ENCODE measurements at regions not wholly inside any gene's neighbourhood (a gene's known extent, or its start where the extent isn't known, plus 50 kb on each side); places are given as distances from the start of the nearest gene placed in this dataset.

DNA sequence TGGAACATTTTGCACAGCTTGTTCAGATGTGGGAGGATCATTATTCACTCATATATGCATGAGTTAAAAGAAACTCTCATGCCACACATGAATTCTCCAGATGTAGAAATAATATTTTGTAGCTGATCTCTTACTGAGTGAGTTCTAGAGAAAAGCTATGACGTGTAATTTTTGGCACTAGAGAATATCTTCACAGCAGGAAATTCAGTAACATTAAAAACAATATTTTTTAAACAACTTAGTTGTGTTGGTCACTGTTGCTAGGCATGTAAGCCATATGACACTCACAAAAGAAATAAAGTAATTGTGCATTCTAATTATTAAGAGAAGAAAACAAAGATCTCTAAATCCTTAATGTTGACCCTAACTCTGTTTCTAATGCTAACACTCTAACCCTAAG is 371.4 kb upstream of the SLC10A2 start:
- Histone ChIP-seq H3K36me3 (replicated peaks in 1 of 2; ENCODE audit: insufficient read depth in 1 of 2, low read depth in 2 of 2) (no peaks in the 10 kb centered on the region), H3K27me3 (no peaks in the 10 kb centered on the region), H3K9me3 (no peaks in the 10 kb centered on the region), H3K4me3 (no peak overlapping the region), H3K27ac (no peak overlapping the region), H3K4me1 (no peaks in the 10 kb centered on the region)
- 56 to 63% methylated on average over 1 of the region's 1 CpG for WGBS, 2 donors
- DNase-seq (no peak), ATAC-seq (no peak)
- TF ChIP-seq, protein P1, sequence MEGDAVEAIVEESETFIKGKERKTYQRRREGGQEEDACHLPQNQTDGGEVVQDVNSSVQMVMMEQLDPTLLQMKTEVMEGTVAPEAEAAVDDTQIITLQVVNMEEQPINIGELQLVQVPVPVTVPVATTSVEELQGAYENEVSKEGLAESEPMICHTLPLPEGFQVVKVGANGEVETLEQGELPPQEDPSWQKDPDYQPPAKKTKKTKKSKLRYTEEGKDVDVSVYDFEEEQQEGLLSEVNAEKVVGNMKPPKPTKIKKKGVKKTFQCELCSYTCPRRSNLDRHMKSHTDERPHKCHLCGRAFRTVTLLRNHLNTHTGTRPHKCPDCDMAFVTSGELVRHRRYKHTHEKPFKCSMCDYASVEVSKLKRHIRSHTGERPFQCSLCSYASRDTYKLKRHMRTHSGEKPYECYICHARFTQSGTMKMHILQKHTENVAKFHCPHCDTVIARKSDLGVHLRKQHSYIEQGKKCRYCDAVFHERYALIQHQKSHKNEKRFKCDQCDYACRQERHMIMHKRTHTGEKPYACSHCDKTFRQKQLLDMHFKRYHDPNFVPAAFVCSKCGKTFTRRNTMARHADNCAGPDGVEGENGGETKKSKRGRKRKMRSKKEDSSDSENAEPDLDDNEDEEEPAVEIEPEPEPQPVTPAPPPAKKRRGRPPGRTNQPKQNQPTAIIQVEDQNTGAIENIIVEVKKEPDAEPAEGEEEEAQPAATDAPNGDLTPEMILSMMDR (IDR thresholded peaks at IDR 0.05) = no peak
- no peak for TF ChIP-seq POLR2A (IDR thresholded peaks at IDR 0.05)
- intact Hi-C loops (cut with DNase I) = no loop called here

DNA sequence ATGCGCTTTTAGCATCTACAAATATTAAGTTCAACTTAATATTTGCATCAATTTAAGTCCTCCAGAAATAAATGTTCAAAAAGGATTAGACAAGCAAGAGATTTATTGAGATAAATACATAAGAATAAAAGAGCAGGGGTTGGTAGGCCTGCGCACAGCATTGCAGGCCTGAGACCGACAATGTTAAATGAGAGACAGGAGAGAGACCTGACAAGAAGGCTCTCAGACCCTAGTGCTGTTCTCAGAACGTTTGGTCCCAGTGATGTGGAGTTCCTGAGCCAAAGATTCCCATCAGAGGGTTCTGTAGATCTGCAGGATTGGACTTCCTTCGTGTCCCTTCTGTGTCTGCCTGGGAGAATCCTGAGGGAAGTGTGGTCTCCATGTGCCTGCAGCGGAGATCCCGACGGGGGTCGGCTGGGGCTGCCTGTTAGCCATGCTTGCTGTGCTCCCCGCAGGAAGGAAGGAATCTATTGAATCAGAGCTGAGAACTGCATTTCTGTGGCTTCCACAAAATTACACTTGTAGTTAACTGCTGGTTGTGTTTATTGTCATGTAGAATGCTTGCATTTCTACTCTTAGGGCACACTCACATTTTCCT is 369.9 kb upstream of the SLC10A2 start:
- 57 to 63% methylated on average over 10 of the region's 10 CpGs for WGBS, 2 donors
- DNase-seq = no peak

DNA sequence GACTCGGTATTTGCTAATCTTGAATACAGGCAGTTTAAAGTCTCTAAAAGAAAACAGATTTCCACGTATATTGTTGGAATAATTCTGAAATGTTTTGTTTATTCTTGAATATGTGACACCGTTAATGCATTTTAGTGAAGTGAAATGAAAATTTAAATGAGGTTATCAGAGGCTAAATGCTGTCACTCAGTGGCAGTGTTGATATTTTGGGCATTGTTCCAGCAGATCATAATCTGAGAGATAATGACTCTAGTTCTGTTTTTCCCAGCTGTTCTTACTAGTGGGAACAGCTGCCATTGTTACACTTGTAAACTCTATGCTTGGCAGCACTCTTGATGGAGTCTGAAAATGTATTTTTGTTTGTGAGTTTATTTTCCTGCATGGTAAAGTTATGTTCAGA is 365.6 kb upstream of the SLC10A2 start:
- Histone ChIP-seq H3K36me3 (replicated peaks in 1 of 2; ENCODE audit: insufficient read depth in 1 of 2, low read depth in 2 of 2) (no peaks in the 10 kb centered on the region), H3K4me3 (no peak overlapping the region), H3K27ac (no peak overlapping the region), H3K9me3 (no peaks in the 10 kb centered on the region), H3K4me1 (no peaks in the 10 kb centered on the region), H3K27me3 (no peaks in the 10 kb centered on the region)
- 41 to 46% methylated on average over 3 of the region's 3 CpGs for WGBS, 2 donors
- no peak for ATAC-seq
- intact Hi-C loops (cut with DNase I) = no loop called here
- TF ChIP-seq, protein P1 (IDR thresholded peaks at IDR 0.05) = no peak
- no peak for TF ChIP-seq POLR2A (IDR thresholded peaks at IDR 0.05)
- no peak for DNase-seq

More for the DNA sequence above, 369.9 kb upstream of the SLC10A2 start:
- intact Hi-C loops (cut with DNase I) = no loop called here
- no peak overlapping the region for H3K4me3 ChIP-seq
- H3K27me3 ChIP-seq = no peaks in the 10 kb centered on the region
- H3K27ac ChIP-seq = no peak overlapping the region
- no peaks in the 10 kb centered on the region for H3K4me1 ChIP-seq
- no peaks in the 10 kb centered on the region for H3K36me3 ChIP-seq (replicated peaks in 1 of 2; ENCODE audit: insufficient read depth in 1 of 2, low read depth in 2 of 2)
- ATAC-seq = no peak
- no peaks in the 10 kb centered on the region for H3K9me3 ChIP-seq
- TF ChIP-seq, protein P1 (IDR thresholded peaks at IDR 0.05) = no peak
- TF ChIP-seq POLR2A (IDR thresholded peaks at IDR 0.05) = no peak

DNA sequence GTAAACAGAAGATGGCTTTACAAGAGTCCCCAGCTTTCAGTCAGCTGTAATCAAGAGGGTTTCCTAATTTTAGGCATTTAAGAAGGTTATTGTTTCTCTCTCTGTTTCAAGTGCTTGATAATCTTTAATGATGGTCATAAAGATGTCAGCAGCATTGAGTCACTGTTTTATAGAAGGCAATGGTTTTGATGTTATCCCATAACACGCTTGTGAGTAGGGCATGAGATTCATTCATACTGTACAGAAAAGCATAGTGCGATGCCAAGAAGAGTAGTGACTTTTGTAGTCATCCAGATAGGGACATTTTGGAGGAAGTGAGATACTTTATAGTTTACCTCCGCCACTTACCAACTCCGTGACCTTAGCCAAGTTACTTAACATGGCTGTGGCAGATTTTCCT is 364.2 kb upstream of the SLC10A2 start:
- no peak for TF ChIP-seq POLR2A (IDR thresholded peaks at IDR 0.05)
- TF ChIP-seq, protein P1 (IDR thresholded peaks at IDR 0.05) = no peak
- Histone ChIP-seq H3K36me3 (replicated peaks in 1 of 2; ENCODE audit: insufficient read depth in 1 of 2, low read depth in 2 of 2) (no peaks in the 10 kb centered on the region), H3K4me3 (no peak overlapping the region), H3K9me3 (no peaks in the 10 kb centered on the region), H3K4me1 (no peaks in the 10 kb centered on the region), H3K27ac (no peak overlapping the region), H3K27me3 (no peaks in the 10 kb centered on the region)
- DNase-seq (no peak), ATAC-seq (no peak)
- 72 to 81% methylated on average over 4 of the region's 4 CpGs for WGBS, 2 donors
- intact Hi-C loops (cut with DNase I) = no loop called here

DNA sequence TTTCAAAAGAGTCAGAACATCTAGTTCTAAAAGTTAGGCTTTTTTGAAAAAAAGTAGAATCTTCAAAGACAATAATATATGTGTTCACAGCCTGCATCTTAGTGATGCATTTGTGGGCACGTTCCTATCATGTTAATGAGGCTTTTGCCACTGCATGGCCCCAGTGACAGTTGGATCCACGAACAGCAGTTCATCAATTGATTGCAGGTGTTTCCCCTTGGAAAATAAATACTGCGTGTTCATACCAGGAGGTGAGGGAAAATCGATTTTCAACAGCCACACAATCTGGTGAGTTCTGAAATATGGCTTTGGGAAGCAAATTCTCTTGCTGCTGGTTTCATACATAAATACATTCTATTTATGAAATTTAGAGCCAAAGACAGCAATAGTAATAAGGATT is 343.8 kb upstream of the SLC10A2 start:
- no peak overlapping the region for H3K27ac ChIP-seq
- ATAC-seq (no peak), DNase-seq (no peak)
- H3K9me3 ChIP-seq = no peaks in the 10 kb centered on the region
- 27 to 31% methylated on average over 4 of the region's 4 CpGs for WGBS, 2 donors
- intact Hi-C loops (cut with DNase I) = no loop called here
- no peaks in the 10 kb centered on the region for H3K27me3 ChIP-seq
- H3K4me1 ChIP-seq = no peaks in the 10 kb centered on the region
- H3K36me3 ChIP-seq (replicated peaks in 1 of 2; ENCODE audit: insufficient read depth in 1 of 2, low read depth in 2 of 2) = no peaks in the 10 kb centered on the region
- H3K4me3 ChIP-seq = no peak overlapping the region
- TF ChIP-seq, protein P1 (IDR thresholded peaks at IDR 0.05) = no peak
- TF ChIP-seq POLR2A (IDR thresholded peaks at IDR 0.05) = no peak
